ENCODE measurements at regions not wholly inside any gene's neighbourhood (a gene's known extent, or its start where the extent isn't known, plus 50 kb on each side); places are given as distances from the start of the nearest gene placed in this dataset.

DNA sequence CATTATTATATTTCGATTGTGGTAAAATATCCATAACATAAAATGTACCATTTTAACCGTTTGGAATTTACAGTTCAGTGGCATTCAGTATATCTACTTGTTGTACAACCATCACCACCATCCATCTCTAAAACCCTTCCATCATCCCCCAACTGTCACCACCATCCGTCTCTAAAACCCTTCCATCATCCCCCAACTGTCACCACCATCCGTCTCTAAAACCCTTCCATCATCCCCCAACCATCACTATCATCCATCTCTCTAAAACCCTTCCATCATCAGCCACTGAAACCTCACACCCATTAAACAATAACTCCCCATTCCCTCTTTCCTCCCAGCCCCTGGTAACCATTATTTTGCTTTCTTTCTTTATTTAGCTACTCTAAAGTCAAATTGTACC is 144.2 kb upstream of the EEA1 start:
- Histone ChIP-seq H3K9me3 (ENCODE audit: low read length) (no peaks in the 10 kb centered on the region), H3K4me1 (ENCODE audit: insufficient read depth, low read length, poor library complexity, severe bottlenecking) (no peaks in the 10 kb centered on the region), H2AFZ (ENCODE audit: low read length) (no peak overlapping the region), H4K20me1 (ENCODE audit: insufficient read depth, low read length) (no peaks in the 10 kb centered on the region), H3K4me2 (ENCODE audit: low read length) (no peak overlapping the region), H3K36me3 (ENCODE audit: insufficient read depth, low read length) (no peaks in the 10 kb centered on the region), H3K4me3 (ENCODE audit: low read depth, low read length, poor library complexity, severe bottlenecking) (no peak overlapping the region), H3K9me2 (ENCODE audit: insufficient read depth, low read length) (no peaks in the 10 kb centered on the region), H3K79me2 (ENCODE audit: insufficient read depth, low read depth, low read length) (no peaks in the 10 kb centered on the region), H3K27ac (ENCODE audit: low read depth, low read length, poor library complexity, severe bottlenecking) (no peak overlapping the region)
- no peak for TF ChIP-seq EZH2phosphoT487 (IDR thresholded peaks at IDR 0.05; ENCODE audit: borderline replicate concordance, low read depth, low read length)
- TF ChIP-seq, protein P1, sequence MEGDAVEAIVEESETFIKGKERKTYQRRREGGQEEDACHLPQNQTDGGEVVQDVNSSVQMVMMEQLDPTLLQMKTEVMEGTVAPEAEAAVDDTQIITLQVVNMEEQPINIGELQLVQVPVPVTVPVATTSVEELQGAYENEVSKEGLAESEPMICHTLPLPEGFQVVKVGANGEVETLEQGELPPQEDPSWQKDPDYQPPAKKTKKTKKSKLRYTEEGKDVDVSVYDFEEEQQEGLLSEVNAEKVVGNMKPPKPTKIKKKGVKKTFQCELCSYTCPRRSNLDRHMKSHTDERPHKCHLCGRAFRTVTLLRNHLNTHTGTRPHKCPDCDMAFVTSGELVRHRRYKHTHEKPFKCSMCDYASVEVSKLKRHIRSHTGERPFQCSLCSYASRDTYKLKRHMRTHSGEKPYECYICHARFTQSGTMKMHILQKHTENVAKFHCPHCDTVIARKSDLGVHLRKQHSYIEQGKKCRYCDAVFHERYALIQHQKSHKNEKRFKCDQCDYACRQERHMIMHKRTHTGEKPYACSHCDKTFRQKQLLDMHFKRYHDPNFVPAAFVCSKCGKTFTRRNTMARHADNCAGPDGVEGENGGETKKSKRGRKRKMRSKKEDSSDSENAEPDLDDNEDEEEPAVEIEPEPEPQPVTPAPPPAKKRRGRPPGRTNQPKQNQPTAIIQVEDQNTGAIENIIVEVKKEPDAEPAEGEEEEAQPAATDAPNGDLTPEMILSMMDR (conservative IDR thresholded peaks at IDR 0.05; ENCODE audit: low read length) = no peak
- intact Hi-C loops (cut with micrococcal nuclease; ENCODE audit: unreplicated experiment) = no loop called here
- no peak for DNase-seq (ENCODE audit: low spot score)
- ChIA-PET CTCF (ENCODE audit: unreplicated experiment) (no interaction called here), POLR2A (interaction anchor here (0.6 to 1.2 kb wide), 4 partner anchors 9 to 112 kb away, joined by 3 to 6 read pairs (median 3); no protein-coding TSS in a partner anchor)
- BruUV-seq (replicated peaks) = no TSS peak

DNA sequence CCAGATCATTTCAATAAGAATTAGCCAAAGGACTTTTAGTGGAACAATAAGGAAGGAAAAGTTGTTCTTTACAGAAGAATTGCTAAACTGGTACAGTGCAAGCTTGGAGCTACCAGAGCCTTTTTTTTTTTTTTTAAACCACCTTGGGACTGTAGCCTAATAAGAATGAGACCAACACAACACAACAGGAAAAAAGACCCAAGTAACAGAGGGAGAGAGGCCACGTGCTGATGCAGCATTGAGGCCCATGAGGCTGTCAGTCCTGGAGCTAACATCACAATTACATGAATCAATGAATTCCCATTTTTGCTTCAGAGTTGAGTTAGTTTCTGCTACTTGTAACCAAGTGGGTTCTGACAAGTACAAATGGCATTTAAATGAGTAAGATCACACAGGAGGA is 149.0 kb upstream of the EEA1 start:
- H3K4me2 ChIP-seq (ENCODE audit: low read length) = no peak overlapping the region
- ChIA-PET POLR2A (interaction anchor here (0.7 kb wide), 2 partner anchors 576 to 961 kb away, joined by 3 to 5 read pairs; no protein-coding TSS in a partner anchor), CTCF (ENCODE audit: unreplicated experiment) (interaction anchor here (0.6 kb wide), 1 partner anchor 63 kb away, joined by 4 read pairs; no protein-coding TSS in a partner anchor)
- H4K20me1 ChIP-seq (ENCODE audit: insufficient read depth, low read length) = no peaks in the 10 kb centered on the region
- no peak overlapping the region for H2AFZ ChIP-seq (ENCODE audit: low read length)
- H3K36me3 ChIP-seq (ENCODE audit: insufficient read depth, low read length) = no peaks in the 10 kb centered on the region
- H3K79me2 ChIP-seq (ENCODE audit: insufficient read depth, low read depth, low read length) = no peaks in the 10 kb centered on the region
- no peaks in the 10 kb centered on the region for H3K4me1 ChIP-seq (ENCODE audit: insufficient read depth, low read length, poor library complexity, severe bottlenecking)
- H3K4me3 ChIP-seq (ENCODE audit: low read depth, low read length, poor library complexity, severe bottlenecking) = no peak overlapping the region
- no peaks in the 10 kb centered on the region for H3K9me2 ChIP-seq (ENCODE audit: insufficient read depth, low read length)
- TF ChIP-seq, protein P1 (conservative IDR thresholded peaks at IDR 0.05; ENCODE audit: low read length) = no peak
- no peak for TF ChIP-seq EZH2phosphoT487 (IDR thresholded peaks at IDR 0.05; ENCODE audit: borderline replicate concordance, low read depth, low read length)
- no peaks in the 10 kb centered on the region for H3K9me3 ChIP-seq (ENCODE audit: low read length)
- DNase-seq (ENCODE audit: low spot score) = no peak
- H3K27ac ChIP-seq (ENCODE audit: low read depth, low read length, poor library complexity, severe bottlenecking) = no peak overlapping the region
- BruUV-seq (replicated peaks) = no TSS peak
- intact Hi-C loops (cut with micrococcal nuclease; ENCODE audit: unreplicated experiment) = loop anchor here (5.0 kb wide), 1 partner anchor 91 kb away; no protein-coding TSS in a partner anchor

DNA sequence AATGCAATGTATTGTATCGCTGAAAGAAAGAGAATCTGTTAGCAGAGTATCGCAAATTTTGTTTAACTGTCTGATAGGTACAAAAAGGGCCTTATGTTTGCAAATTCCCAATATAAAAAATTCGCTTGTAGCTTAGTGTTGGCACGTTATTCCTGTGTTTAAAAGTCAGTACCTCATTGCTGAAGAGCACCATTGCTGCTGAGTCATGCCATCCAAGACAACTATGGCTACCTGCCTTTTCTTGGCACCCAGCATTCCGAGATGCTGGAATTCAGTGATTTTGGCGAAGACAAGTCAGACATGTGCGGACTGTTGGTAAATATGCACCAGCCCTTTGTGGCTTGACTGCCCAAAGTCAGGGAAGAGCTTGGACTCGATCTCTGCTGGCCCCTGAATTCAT is 149.5 kb upstream of the EEA1 start:
- H3K27ac ChIP-seq (ENCODE audit: low read depth, low read length, poor library complexity, severe bottlenecking) = no peak overlapping the region
- DNase-seq (ENCODE audit: low spot score) = no peak
- no peak overlapping the region for H2AFZ ChIP-seq (ENCODE audit: low read length)
- ChIA-PET CTCF (ENCODE audit: unreplicated experiment) (interaction anchor here (0.6 kb wide), 1 partner anchor 64 kb away, joined by 4 read pairs; no protein-coding TSS in a partner anchor), POLR2A (interaction anchor here (0.7 kb wide), 2 partner anchors 576 to 960 kb away, joined by 3 to 5 read pairs; no protein-coding TSS in a partner anchor)
- H4K20me1 ChIP-seq (ENCODE audit: insufficient read depth, low read length) = no peaks in the 10 kb centered on the region
- H3K36me3 ChIP-seq (ENCODE audit: insufficient read depth, low read length) = no peaks in the 10 kb centered on the region
- H3K4me2 ChIP-seq (ENCODE audit: low read length) = no peak overlapping the region
- H3K9me3 ChIP-seq (ENCODE audit: low read length) = no peaks in the 10 kb centered on the region
- no peaks in the 10 kb centered on the region for H3K79me2 ChIP-seq (ENCODE audit: insufficient read depth, low read depth, low read length)
- H3K9me2 ChIP-seq (ENCODE audit: insufficient read depth, low read length) = no peaks in the 10 kb centered on the region
- intact Hi-C loops (cut with micrococcal nuclease; ENCODE audit: unreplicated experiment) = loop anchor here (5.0 kb wide), 1 partner anchor 91 kb away; no protein-coding TSS in a partner anchor
- no TSS peak for BruUV-seq (replicated peaks)
- no peak overlapping the region for H3K4me3 ChIP-seq (ENCODE audit: low read depth, low read length, poor library complexity, severe bottlenecking)
- TF ChIP-seq, protein P1 (conservative IDR thresholded peaks at IDR 0.05; ENCODE audit: low read length) = no peak
- TF ChIP-seq EZH2phosphoT487 (IDR thresholded peaks at IDR 0.05; ENCODE audit: borderline replicate concordance, low read depth, low read length) = no peak
- H3K4me1 ChIP-seq (ENCODE audit: insufficient read depth, low read length, poor library complexity, severe bottlenecking) = no peaks in the 10 kb centered on the region

Measured in OCI-LY7 (cell line).